GM18519 (cell line): ENCODE measurements at regions not wholly inside any gene's neighbourhood (a gene's known extent, or its start where the extent isn't known, plus 50 kb on each side); places are given as distances from the start of the nearest gene placed in this dataset.
"Not testable (repeated sequence)": the region's sequence is repeated elsewhere in the genome, so short reads cannot be mapped to it uniquely, and the experiment has no call there.

ENCODE experiments used
- ATAC-seq: cut with Tn5 transposase; IDR thresholded peaks from one replicate; pipeline ENCODE4 v1.9.1; 2021; ENCODE audit warnings: mild to moderate bottlenecking, moderate library complexity; ENCODE audit not compliant: unreplicated experiment, low FRiP score

GRCh38 chr6:116982401-116982800, 105.4 kb downstream of the RFX6 start:
- ATAC-seq = no peak

- ATAC-seq = no peak
Measured at GRCh38 chr6:116983375-116983774, 106.3 kb downstream of the RFX6 start.

- ATAC-seq = no peak
Measured at GRCh38 chr6:116986819-116987218, 109.8 kb downstream of the RFX6 start.

GRCh38 chr6:116990679-116991078, 113.6 kb downstream of the RFX6 start:
- no peak for ATAC-seq

- ATAC-seq = no peak
Measured at GRCh38 chr6:116992546-116992945, 115.5 kb downstream of the RFX6 start.

GRCh38 chr6:116994447-116994846, 117.4 kb downstream of the RFX6 start:
- no peak for ATAC-seq

- ATAC-seq = no peak
Measured at GRCh38 chr6:116996842-116997241, 119.8 kb downstream of the RFX6 start.

- ATAC-seq = no peak
Measured at GRCh38 chr6:116997496-116997895, 120.5 kb downstream of the RFX6 start.

- no peak for ATAC-seq
Measured at GRCh38 chr6:117007659-117008058, 130.6 kb downstream of the RFX6 start.

GRCh38 chr6:117008618-117009017, 131.6 kb downstream of the RFX6 start:
- ATAC-seq = peak; percentile 74

GRCh38 chr6:117014641-117015473, 137.8 kb downstream of the RFX6 start:
- ATAC-seq = not testable (repeated sequence)

GRCh38 chr6:117015474-117015804, 138.4 kb downstream of the RFX6 start:
- not testable (repeated sequence) for ATAC-seq

- no peak for ATAC-seq
Measured at GRCh38 chr6:117018771-117019170, 141.7 kb downstream of the RFX6 start.

- ATAC-seq = no peak
Measured at GRCh38 chr6:117022774-117023173, 145.7 kb downstream of the RFX6 start.

- no peak for ATAC-seq
Measured at GRCh38 chr6:117025310-117025709, 148.3 kb downstream of the RFX6 start.

GRCh38 chr6:117028256-117028655, 151.2 kb downstream of the RFX6 start:
- ATAC-seq = no peak

- ATAC-seq = no peak
Measured at GRCh38 chr6:117034547-117034946, 157.5 kb downstream of the RFX6 start.

- ATAC-seq = no peak
Measured at GRCh38 chr6:117034971-117035370, 157.9 kb downstream of the RFX6 start.

- no peak for ATAC-seq
Measured at GRCh38 chr6:117050301-117050700, 173.3 kb downstream of the RFX6 start.

GRCh38 chr6:117072134-117072533, 193.2 kb upstream of the VGLL2 start:
- no peak for ATAC-seq

- no peak for ATAC-seq
Measured at GRCh38 chr6:117072781-117073180, 192.6 kb upstream of the VGLL2 start.

- no peak for ATAC-seq
Measured at GRCh38 chr6:117074672-117075071, 190.7 kb upstream of the VGLL2 start.

- no peak for ATAC-seq
Measured at GRCh38 chr6:117075218-117075617, 190.1 kb upstream of the VGLL2 start.
